Raji (cell line): ENCODE measurements at regions not wholly inside any gene's neighbourhood (a gene's known extent, or its start where the extent isn't known, plus 50 kb on each side); places are given as distances from the start of the nearest gene placed in this dataset.

Experiments used
- POLR2A ChIP-seq: IDR thresholded peaks from 2 replicates; pipeline ENCODE4 v1.6.1; 2011; ENCODE audit warnings: low read depth, low read length, control low read depth; ENCODE audit not compliant: insufficient read depth

DNA sequence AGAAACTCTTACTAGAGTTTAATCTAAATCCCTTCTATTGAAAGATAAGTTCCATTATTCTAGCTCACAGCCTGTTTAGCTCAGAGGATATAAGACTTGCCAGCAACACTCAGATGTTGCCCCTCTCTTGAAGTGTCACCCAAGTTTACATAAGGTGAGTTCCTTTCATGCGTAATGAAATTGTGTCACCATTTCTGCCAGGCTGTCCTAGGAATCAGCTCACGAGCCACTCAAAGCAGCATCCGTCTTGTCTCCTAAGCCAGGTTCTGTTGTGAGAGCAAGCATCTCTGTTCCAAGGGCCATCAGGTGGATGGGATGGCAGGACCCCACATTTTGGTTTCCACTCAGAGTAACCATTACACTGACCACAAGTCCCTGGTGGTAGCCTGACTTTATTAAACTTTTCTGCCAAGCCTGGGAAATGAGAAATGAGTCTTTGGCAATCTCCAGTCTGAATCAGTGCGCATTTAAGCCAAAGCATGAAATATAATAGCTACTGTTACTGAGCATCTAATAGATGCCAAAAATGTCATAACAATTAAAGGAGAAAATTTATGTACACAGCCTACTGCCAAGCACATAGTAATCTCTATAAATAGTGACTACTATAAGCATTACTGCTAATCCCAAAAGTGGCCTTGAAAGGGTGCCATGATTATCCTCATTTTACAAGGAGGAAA is 179.6 kb upstream of the MIR17HG start:
- no peak for TF ChIP-seq POLR2A

DNA sequence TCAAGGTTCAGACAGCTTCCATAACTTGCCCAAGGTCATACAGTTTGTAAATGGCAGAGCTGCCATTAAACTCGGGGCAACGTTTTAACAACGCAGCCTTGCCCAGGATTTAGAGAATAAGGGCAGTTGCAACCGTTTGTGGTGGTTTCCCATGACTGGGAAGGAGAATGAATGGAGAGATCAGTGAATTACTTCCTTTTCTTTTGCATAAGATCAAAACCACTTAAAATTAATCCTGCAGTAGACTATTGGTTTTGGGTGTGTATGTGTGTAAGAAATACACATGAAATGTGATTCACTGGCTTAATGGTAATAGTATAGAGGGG is 179.1 kb upstream of the MIR17HG start:
- no peak for TF ChIP-seq POLR2A

DNA sequence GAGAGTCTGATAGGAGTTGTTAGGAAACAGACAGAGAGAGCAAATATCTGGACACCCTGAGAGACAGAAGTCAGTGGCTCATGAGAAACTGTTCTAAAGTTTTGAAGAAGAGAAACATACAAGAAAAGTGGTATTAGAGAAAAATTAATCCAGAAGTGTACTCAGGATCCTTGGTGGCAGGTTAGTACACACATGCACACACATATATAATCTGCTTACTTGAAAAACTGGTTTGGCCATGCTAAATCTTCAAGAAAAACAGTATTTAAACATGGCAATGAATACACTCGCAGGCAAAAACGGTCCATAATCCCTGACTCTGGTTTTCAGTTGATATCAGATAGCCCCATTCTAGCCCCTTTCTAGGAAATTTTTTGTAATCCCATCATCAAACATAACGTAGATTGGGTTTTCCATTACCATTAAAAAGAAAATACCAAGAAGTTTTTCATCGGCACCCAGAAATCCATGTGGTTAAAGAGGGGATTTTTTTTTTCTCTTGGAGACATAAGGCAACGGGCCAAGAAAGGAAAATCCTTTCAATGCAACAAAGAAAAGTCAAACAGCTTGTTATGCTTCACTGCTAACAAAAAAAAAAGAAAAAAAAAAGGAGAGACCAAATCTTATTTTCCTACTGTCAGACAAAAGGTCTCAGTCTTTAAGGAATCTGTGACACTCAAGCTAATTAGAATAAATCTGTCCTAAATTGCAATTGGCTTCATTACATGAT is 178.0 kb upstream of the MIR17HG start:
- no peak for TF ChIP-seq POLR2A

DNA sequence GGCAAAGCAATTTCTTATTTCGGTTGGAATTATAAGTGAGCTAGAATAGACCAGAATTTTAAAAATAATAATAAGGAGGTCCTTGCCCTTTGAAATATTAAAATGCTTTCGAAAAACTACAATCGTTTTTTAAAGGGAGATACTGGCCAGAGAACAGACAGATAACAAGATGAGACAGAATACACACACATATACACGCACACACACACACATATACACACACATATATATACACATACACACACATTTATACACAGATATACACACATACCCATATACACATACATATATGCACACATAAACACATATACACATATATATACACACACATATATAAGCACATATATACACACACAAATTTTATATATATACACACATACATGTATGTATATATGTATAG is 175.3 kb upstream of the MIR17HG start:
- no peak for TF ChIP-seq POLR2A

DNA sequence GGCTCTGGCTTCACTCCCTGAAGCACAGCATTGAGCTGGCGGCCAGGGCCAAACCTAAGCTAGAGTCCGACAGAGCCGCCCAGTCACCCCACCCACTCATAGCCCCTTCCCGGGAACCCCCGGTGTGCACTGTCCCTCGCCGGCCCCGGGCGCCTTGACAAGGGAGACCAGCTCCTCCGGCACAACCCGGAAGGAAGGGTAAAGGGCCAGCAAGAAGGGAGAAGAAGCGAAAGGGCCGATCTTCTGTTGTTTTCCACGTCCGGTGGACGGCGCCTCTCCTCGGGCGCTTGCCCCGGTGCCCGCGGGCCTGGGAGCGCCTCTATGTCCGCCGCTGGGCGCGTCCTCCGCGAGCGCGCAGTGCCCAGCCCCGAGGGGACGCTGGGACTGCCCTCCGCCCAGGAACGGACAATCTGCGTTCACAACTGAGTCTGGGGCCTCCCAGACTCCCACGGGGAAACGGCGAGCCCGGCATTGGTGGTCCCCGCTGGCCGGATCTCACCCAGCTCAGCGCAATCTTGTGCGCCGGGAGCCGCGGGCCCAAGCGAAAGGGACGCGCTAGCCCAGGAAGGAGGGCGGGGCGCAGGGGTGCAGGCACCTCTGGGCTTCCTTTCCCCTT is 172.5 kb upstream of the MIR17HG start:
- no peak for TF ChIP-seq POLR2A

DNA sequence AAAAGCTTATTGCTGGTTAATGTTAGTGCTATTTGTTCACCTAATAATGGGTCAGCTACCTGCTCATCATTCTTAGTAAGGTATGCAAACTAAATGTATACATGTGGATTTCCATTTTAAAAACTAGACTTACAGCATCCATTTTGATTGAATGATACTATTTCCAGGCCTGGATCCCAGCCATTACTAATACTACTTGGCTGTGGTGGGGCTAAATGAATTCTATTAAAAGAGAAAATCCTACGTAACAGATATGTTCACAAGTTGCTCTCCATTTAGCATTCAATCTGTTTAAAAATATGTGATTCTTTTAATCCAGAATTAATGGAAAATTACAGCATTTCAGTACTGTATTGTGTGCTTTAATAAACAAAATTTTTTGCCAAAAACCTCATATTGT is 169.4 kb upstream of the MIR17HG start:
- no peak for TF ChIP-seq POLR2A

DNA sequence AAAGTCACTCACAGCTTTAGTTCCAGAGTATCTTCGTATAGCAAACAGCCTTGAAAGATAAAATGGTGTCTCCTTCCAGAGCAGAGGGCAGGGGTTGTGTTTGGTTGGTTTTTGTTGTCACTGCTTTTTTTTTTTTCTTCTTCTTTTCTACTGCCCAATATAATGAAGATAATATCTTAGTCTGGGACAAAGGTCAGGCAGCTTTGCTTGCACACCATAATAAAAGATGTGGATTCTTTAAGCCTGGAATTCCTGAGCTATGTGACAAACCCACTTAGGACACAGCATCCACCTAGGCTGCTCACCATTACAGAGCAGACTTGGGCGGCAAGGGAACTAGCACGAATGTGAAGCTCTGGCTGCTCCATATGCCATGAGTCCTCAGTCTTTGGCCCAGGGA is 165.6 kb upstream of the MIR17HG start:
- TF ChIP-seq POLR2A: no peak

DNA sequence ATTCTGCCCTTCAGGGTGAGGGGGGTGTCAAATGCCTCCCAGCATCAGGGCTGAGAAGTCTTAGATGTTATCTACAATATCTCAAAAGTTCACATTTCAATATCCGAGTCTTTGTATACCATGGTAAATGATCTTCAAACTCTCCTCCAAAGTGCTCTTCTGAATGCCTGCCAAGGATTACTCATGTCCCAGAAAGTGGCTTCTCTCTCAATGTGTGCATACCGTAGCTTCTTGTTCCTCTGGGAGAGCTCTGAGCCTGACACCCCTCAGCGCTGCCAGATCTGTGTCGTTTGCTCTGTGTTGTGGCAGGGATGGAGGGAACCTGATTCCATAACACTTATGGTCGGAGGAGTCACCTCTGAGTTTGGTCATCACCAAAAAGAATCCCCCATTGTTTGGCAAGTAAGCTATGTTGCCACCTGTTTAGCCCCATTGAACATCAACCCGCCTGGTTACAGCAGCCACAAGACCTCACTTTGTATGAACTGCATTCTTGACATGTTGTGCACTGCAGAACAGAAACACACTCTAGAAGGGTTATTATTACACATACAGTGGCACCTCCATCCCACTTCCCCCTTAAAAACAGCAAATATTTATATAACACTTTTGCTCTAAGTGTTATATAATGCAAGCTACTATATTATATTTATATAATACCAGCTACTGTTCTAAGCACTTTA is 163.1 kb upstream of the MIR17HG start:
- TF ChIP-seq POLR2A: no peak

DNA sequence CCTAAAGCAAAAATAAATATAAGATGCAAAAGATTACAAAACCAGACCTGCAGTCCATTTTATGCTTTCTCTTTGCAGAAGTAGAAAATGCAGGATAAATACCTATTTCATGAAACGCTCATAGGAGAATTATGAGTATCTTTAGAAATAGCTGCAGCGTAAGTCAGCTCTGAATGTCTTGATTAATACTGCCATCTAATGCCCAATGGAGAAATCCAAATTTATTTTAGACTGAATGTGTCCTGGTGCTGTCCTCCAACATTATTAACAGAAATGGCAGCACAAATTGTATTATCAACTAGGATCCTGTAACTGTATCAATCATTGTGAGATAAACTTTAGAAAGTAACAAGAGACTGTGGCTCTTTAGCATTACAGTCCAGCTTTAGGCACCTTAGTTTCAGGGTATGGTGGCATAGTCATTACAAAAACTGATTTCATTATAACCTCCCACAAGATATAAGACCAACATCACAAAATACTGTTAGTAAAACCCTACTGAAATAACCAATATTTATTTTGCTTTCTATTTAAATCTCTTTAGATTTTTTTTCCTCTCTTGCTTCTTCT is 162.1 kb upstream of the MIR17HG start:
- TF ChIP-seq POLR2A: no peak

DNA sequence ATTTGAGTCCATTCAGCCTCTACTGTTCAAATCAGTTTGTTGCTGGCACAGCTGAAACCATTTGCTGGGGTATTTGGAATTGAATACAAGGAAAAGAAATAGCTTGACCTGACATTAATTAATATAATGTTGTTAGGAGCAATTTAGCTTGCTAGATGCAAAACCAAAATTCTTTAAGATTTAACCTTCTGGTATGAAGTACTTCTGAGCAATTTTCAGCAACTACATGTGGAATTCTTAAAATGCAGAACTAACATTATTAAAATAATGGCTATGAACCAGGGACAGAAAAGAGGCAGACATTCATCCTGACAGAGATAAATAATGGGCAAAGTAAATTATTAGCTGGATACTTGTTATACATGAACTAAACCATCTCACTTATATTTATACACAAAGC is 160.0 kb upstream of the MIR17HG start:
- no peak for TF ChIP-seq POLR2A

DNA sequence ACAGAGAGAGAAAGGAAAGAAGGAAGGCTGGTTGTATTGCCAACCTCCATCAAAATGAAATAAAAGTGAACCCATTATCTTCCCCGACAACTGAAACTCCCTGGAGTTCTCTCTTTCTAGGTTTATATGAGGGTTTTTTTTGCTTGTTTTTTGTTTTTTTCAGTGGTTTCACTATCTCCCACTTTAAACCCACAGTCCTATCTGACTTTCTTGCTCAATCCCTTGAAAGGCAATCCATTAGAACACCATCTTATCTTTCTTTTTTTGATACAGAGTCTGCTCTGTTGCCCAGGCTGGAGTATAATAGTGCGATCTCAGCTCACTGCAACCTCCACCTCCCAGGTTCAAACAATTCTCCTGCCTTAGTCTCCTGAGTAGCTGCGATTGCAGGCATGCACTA is 158.0 kb upstream of the MIR17HG start:
- no peak for TF ChIP-seq POLR2A

DNA sequence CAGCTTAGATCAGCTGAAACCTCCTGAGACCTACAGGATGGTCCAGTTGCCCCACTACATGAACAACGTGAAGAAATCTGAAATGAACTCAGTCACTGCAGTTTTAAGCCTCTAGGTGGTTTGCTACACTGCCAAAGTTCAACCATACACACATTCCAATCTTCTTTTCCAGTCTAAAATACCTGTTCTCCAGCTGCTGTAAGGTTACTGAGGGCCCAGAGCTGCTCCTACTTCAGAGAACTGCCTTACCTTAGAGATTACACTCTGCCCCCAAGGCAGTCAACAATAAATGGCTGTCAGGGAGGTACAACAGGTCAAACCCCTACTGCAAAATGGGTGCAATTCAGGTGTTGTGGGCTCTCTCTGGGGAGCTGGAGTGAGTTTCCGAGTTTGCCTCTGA is 154.1 kb upstream of the MIR17HG start:
- TF ChIP-seq POLR2A: no peak

DNA sequence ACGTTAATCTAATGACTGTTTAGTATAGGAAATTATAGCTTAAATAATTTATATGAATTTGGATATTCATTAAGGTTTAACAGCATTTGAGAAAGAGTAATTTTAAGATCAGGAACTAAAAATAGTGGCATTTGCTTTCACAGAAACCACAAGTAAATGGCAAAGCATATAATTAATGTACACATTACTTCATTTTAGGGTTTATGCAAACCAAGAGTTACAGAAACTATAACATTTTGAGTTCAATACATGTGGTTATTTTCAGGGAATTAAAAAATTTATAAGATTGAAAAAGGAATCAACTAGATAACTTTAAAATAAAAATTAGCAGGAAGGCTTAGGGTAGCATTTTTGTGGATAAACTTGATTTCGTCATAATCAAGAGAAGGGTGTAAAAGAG is 151.7 kb upstream of the MIR17HG start:
- no peak for TF ChIP-seq POLR2A

DNA sequence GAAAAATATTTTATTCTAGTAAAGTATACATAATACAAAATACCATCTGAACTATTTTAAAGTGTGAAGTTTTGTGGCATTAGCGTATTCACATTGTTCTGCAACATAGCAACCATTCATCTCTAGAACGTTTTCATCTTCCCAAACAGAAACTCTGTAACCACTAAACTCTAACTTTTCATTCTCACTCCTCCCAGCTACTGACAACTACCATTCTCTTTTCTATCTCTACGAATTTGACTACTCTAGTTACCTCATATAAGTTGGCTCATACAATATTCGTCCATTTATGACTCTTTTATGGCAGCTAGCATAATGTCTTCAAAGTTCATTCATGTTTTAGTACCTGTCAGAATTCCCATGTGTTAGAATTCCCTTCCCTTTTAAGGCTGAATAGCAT is 150.5 kb upstream of the MIR17HG start:
- no peak for TF ChIP-seq POLR2A

DNA sequence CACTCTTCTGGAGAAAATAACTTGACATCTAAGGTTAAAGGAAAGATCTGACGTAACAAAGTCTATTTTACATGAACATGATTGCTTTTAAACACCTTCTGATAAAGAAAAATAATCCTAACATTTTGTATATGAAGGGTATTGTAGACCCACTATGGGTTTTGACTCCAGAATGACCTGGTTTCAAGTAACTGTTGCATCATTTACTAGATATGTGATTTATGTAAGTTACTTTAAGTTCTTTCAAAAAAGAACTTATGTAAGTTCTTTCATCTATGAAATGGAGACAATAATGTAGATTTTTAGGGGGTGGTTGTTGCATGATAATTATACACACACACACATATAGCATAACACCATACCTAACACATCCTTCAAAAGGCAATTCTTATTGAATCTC is 147.6 kb upstream of the MIR17HG start:
- TF ChIP-seq POLR2A: no peak

DNA sequence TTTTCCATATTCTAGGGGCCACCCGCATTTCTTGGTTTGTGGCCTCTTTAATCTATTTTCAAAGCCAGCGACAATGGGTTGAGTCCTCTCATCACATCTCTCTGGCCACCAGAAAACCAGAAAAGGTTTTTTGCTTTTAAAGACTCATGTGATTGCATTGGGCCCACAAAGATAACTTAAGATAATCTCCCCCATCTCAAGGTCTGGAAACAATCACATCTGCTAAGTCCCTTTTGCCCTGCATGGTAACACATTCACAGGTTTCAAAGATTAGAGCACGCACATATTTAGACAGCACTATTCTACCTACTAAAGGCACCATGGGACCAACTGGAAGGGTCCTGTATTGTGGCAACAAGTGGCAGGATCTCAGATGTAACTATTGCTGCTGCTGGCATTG is 147.0 kb upstream of the MIR17HG start:
- TF ChIP-seq POLR2A: no peak

DNA sequence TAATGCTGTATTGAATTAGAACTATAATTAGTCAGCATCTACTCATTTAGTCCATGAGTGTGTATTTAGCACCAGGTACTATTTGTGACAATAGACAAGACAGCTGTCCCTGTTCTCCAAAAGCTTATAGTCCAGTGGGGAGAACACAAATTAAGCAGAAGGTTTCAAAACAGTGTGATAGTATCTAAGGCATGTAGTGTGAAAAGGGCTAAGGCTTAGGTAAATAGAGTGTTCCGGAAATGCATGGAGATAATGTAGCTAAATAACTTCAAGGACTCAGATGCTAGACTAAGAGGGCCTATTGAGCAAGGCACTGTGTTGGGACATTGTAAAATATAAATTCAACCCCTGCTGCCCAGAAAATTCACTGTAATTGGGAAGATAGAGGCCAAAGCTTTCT is 144.1 kb upstream of the MIR17HG start:
- no peak for TF ChIP-seq POLR2A
